Ovary (tissue), 3 donors: ENCODE measurements at regions not wholly inside any gene's neighbourhood (a gene's known extent, or its start where the extent isn't known, plus 50 kb on each side); places are given as distances from the start of the nearest gene placed in this dataset.

Experiments
- CTCF ChIP-seq, 3 donors: fragments of 450-650 bp in 2 of 3; fragments of 200-600 bp in 1 of 3; IDR thresholded peaks; one replicate each; pipeline versions ENCODE4 v1.5.1 to v1.8.0; 2016 to 2022; ENCODE audit warnings: antibody characterized with exemption in 3 of 3, mild to moderate bottlenecking in 1 of 3
- EP300 ChIP-seq: sonication (generic); formaldehyde crosslinking; IDR thresholded peaks from one replicate; pipeline ENCODE4 v1.6.1; 2017; ENCODE audit warnings: antibody characterized with exemption
- donor health status: DM: no; HTN: no; CAD: no.

GRCh38 chr1:191002768-191003167 is 525.1 kb upstream of the BRINP3 start:
- TF ChIP-seq CTCF (IDR thresholded peaks at IDR 0.05) (no peak), EP300 (no peak)
